GM21526 (cell line): ENCODE measurements at regions not wholly inside any gene's neighbourhood (a gene's known extent, or its start where the extent isn't known, plus 50 kb on each side); places are given as distances from the start of the nearest gene placed in this dataset.

Experiments used
- ATAC-seq: cut with Tn5 transposase; IDR thresholded peaks from one replicate; pipeline ENCODE4 v1.9.1; 2021; ENCODE audit warnings: moderate library complexity; ENCODE audit not compliant: unreplicated experiment, low FRiP score

GRCh38 chr11:10622108-10622507, 53.6 kb upstream of the LYVE1 start:
- no peak for ATAC-seq

GRCh38 chr11:10619131-10619680, 50.7 kb upstream of the LYVE1 start:
- ATAC-seq = no peak

GRCh38 chr11:10618490-10618889, 50.0 kb upstream of the LYVE1 start:
- no peak for ATAC-seq
